K562 (cell line): ENCODE measurements at regions not wholly inside any gene's neighbourhood (a gene's known extent, or its start where the extent isn't known, plus 50 kb on each side); places are given as distances from the start of the nearest gene placed in this dataset.

Experiments
- CBX3 ChIP-seq, 2 experiments: IDR thresholded peaks; 1 replicate in 1 of 2; 2 replicates in 1 of 2; pipeline ENCODE4 v1.6.1; 2012; ENCODE audit warnings: inconsistent platforms in 2 of 2, low read length in 2 of 2, borderline replicate concordance in 1 of 2, control low read depth in 1 of 2
- IRF9 ChIP-seq: fragments of 450-650 bp; IDR thresholded peaks from 2 replicates; pipeline ENCODE4 v1.6.1; 2016; ENCODE audit warnings: missing biosample characterization, missing genetic modification characterization
- POLR2AphosphoS5 ChIP-seq: IDR thresholded peaks from 2 replicates; pipeline ENCODE4 v1.6.1; 2011; ENCODE audit warnings: mild to moderate bottlenecking, low read depth, low read length, moderate library complexity; ENCODE audit not compliant: control insufficient read depth, insufficient read depth
- PREB ChIP-seq: sonication (generic); formaldehyde crosslinking; IDR thresholded peaks from 2 replicates; pipeline ENCODE4 v1.8.1; 2023; ENCODE audit warnings: mild to moderate bottlenecking, missing genetic modification reagents
- RFX5 ChIP-seq: IDR thresholded peaks from 2 replicates; pipeline ENCODE4 v1.6.1; 2011; ENCODE audit warnings: low read depth, mild to moderate bottlenecking, improper control_type of control experiment, low read length
- ZNF830 ChIP-seq: fragments of 250-450 bp; sonication (Bioruptor Pico); IDR thresholded peaks from 2 replicates; pipeline ENCODE4 v1.5.0; 2021; ENCODE audit warnings: mild to moderate bottlenecking
- TF ChIP-seq, protein P1 (sequence below): sonication (generic); formaldehyde crosslinking; IDR thresholded peaks from 2 replicates; pipeline ENCODE4 v1.9.0; 2022; ENCODE audit warnings: mild to moderate bottlenecking, missing genetic modification reagents

DNA sequence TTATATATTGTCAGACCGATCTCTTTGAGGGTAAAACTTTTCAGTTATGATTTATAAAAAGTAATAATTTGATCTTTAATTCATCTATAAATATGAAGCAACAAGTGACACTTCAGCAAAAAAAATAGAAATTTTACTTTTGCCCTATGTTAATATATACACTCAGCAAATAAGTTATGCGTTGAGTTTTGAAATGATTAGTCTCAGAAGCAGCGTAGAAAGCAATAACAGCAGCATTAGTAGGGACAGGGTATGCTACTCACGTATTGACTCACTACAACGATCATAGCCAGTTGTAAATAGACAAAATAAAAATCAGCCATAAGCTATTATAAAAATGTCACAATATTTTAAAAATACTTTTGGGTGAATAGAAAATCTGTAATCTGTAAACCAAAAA is 1229.2 kb downstream of the ADGRL3 start:
- TF ChIP-seq, protein P1, sequence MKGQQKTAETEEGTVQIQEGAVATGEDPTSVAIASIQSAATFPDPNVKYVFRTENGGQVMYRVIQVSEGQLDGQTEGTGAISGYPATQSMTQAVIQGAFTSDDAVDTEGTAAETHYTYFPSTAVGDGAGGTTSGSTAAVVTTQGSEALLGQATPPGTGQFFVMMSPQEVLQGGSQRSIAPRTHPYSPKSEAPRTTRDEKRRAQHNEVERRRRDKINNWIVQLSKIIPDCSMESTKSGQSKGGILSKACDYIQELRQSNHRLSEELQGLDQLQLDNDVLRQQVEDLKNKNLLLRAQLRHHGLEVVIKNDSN (CRISPR knock-in tag), result no peak
- TF ChIP-seq POLR2AphosphoS5, result no peak
- TF ChIP-seq IRF9 (tag), result no peak
- no peak for TF ChIP-seq RFX5
- no peak for TF ChIP-seq PREB (CRISPR knock-in tag)
- no peak for TF ChIP-seq ZNF830 (CRISPR knock-in tag)
- TF ChIP-seq CBX3 (IDR thresholded peaks at IDR 0.05; ENCODE audit: borderline replicate concordance in 1 of 2, low read length in 2 of 2), result no peak
